NCI-H2196 treated with DMSO at 0.1 percent for 48 hours (cell line): ENCODE measurements at regions not wholly inside any gene's neighbourhood (a gene's known extent, or its start where the extent isn't known, plus 50 kb on each side); places are given as distances from the start of the nearest gene placed in this dataset.

Source experiments
- DNase-seq: peaks from one replicate; lab custom pipeline; 2025; ENCODE audit not compliant: unreplicated experiment; lab: John Stamatoyannopoulos, UW

DNA sequence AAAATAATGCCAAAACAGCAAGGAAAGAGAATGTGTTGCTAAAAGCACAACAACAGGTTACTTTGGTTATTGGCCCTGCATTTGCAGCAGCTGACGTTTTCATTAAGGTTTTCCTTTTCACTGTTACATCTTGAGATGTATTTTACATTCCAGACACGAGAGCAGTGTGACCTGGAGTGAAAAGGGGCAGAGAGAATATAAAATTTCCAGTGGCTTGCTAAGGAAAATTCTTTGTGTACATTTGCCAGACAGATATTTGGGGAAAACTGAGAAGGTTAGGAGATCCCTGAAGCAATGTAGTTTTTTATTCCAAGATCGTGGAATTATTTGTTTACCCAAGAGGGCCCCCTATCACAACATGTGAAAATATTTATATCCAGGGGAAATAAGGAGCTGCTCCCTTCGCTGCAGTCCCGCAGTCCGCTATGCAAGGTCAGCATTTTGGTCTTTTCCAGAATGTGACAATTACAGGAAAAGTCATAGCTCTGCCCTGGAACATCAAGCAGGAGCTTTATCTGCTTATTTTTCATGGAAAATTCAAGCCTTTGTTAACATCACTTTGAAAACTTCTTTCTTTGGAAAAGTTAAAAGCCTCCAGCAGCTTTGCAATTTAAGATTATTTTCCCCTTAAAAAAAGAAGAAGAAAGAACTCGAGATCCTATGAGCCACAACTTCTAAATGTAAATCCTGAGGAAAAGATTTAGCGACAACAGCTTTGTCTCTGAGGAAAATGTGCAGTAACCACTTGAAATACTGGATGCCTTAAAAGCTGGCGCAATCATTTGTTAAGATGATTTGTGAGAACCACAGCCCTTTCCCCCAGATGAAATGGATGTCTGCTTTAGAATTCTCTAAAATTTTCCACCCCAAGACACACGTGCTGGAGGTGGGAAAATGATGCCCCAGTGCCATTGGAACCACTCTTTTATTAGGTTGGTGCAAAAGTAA, 256.4 kb upstream of the TPM1 start:
- DNase-seq = no peak

GRCh38 chr15:62787401-62787800, 255.1 kb upstream of the TPM1 start:
- DNase-seq = no peak

- no peak for DNase-seq
These were observed 254.3 kb upstream of the TPM1 start for GRCh38 chr15:62788224-62788623.

DNA sequence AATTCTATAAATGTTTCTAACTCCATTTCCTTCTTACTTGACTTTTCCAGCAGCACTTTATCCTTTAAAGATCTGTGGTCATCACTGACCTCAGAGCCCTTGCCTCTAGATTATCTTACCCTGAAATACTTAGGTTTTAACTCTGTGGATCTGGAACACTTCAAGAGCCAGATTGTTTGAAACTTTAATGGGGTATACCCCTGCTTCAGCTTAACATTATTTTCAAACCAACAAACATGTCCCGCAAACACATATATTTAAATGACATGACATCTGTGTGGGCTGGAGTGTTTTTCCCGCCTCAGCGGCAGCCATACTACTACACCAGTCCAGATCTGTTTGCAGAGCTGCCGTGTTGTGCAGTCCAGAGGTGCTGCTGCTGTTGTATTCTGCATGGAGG, 252.0 kb upstream of the TPM1 start:
- no peak for DNase-seq

GRCh38 chr15:62791694-62792093, 250.9 kb upstream of the TPM1 start:
- DNase-seq = no peak

DNA sequence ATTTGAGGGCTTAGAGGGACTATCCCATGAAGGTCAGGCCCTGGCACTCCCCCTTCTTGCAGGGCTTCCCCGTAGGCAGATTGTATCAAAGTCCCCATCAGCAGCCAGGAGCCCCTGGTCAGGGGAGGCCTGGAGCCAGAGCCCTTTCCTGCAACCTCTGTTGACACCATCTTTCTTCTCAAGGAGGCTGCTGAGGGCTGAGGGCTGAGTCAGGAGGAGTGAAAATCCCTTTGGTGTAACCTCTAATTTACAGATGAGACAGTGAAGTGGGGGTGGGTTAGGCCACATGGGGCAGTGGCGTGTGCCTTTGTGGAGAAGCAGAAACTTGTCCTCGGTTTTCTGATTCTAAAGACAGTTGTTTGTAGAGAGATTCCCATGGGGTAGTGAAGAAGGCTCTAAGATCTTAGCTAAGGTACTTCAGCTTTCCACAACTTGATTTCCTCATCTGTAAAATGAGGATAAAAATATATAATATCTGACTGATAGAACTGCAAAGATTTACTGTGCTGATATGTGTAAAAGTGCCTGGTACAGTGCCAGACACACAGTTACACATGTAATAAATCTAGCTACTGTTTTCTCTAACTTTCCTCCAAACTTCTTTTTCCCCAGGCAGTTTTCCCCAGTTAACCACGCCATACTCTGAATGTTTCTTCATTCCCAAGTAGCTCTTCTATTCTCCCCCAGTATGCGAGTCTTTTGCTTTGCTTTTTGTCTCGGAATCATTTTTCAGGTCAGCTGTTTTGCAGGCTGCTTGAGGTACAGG, 249.4 kb upstream of the TPM1 start:
- DNase-seq = no peak

- DNase-seq = no peak
These were observed 248.8 kb upstream of the TPM1 start for GRCh38 chr15:62793752-62794144.

- DNase-seq = no peak
These were observed 247.4 kb upstream of the TPM1 start for GRCh38 chr15:62795171-62795570.

- no peak for DNase-seq
These were observed 246.5 kb upstream of the TPM1 start for GRCh38 chr15:62795700-62796695.

- no peak for DNase-seq
These were observed 245.4 kb upstream of the TPM1 start for GRCh38 chr15:62797171-62797570.

DNA sequence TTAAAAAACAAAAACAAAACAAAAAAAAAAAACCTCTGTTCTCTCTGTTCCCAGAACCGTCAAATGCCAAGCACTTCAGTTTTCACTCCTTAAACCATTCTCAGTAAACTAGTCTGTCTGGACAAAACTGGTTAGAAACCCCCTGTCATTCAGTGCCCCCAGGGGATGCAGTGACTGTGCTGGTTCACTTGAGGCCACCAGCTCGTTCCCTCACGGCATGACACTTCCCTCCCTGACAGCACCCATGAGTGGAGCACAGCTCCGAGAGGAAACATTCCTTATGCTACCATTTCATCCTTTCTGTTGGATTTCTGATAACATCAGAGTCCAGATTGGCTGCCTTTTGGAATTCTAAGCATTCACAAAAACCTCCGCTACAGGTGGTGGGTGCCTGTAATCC, 244.0 kb upstream of the TPM1 start:
- no peak for DNase-seq

- DNase-seq = no peak
These were observed 243.5 kb upstream of the TPM1 start for GRCh38 chr15:62799037-62799436.

DNA sequence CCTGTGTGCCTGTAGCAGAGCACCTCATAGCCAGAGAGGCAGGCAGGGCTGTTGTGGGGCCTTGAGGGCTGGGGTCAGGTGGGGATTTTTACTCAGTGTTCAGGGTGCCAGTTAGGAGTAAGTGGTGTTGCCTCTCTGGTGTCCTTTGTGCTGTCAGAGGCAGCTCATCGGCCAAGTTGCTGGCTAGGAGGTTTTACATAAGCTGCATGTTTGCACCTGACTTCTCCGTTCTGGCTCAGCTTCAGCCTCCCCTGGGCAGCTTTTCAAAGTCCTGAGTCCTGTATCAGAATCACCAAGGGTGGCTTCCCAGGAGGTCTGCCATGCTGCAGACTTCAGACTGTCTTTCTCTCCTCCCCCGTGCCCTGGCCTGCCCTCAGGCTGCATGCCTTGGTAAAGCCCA, 242.6 kb upstream of the TPM1 start:
- DNase-seq = no peak

GRCh38 chr15:62802612-62803011, 239.9 kb upstream of the TPM1 start:
- DNase-seq = no peak

GRCh38 chr15:62803856-62804400, 238.6 kb upstream of the TPM1 start:
- no peak for DNase-seq

GRCh38 chr15:62805502-62805901, 237.0 kb upstream of the TPM1 start:
- no peak for DNase-seq

DNA sequence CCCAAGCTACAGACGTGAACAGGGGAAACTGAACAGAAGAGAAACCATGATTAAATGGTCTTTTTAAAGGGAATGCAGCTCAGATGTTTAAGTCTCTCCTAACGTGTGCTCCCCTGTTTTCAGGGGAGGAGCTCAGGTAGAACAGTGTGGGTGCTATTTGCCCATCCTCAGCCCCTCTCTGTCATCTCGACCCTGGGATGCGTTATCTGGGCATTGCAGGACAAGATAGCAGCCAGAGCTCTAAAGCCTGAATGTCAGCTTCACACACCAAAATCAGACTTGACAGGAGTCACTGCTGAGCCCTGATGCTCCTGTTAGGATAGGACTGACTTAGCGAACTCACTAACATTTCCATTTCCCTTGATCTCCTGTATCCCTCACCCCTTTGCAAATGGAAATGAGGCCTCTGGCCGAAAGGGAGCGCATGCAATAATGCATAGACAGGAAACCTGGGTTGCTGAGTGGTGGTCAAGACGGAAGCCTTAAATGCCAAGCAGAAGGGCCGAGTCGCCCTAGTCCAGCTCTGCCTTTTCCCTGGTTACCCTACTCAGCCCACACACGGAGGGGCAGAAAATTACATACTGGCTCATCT, 234.9 kb upstream of the TPM1 start:
- DNase-seq = no peak

DNA sequence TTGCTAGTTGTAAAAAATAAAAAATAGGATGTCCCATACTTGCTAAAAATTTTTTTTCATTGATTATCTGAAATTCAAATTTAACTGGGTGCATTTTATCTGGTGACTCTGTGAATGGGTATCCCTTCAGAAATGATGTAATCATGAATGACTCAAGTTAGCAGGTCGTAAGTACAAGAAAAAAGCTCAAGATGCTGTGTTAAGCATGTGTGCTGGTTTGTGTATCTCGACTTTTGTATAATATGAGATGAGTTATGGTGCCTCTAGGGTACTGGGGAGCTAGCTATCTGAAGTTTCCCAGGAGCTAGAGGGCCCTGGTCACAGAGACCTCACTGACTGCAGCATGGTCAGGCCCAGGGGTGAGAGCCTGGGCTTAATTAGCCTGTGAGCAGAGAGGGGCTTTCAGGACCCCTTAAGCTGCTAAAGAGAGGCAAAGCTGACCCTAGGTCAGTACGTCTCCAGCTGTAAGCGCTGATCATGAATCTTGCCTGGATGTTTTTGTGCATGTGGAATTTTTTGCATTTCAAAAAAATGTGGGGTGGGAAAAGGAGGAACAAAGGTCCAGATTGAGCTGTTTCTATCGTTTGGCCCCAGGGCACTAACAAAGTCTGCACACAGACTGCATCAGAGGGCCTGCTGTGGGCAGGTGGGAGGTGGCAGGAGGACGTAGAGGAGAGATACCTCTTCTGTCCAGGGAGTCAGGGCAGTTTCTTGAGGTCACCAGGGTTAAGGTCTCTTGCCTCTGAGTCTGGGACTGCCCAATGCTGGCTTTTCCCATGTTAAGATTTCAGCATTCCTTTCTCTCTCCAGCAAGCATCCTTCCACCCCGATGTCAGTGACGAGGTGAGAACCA, 233.2 kb upstream of the TPM1 start:
- DNase-seq = no peak

GRCh38 chr15:62809968-62810260, 232.6 kb upstream of the TPM1 start:
- DNase-seq = no peak

GRCh38 chr15:62812515-62812835, 230.1 kb upstream of the TPM1 start:
- DNase-seq = no peak
